Neural progenitor cell (in vitro differentiated cells): ENCODE measurements at regions not wholly inside any gene's neighbourhood (a gene's known extent, or its start where the extent isn't known, plus 50 kb on each side); places are given as distances from the start of the nearest gene placed in this dataset.

Source experiments
- DNase-seq: peaks from one replicate; pipeline ENCODE4 v3.0.0-alpha.2; 2016; ENCODE audit warnings: low spot score
- H2AFZ ChIP-seq: fragments of 200-600 bp; sonication (generic); replicated peaks from 2 replicates; pipeline ENCODE4 v1.6.1; 2016; ENCODE audit warnings: antibody characterized with exemption
- H3F3A ChIP-seq: fragments of 200-600 bp; sonication (generic); 2 replicates; pipeline ENCODE4 v1.6.1; 2016; ENCODE audit warnings: antibody characterized with exemption, low read depth
- H3K27ac ChIP-seq: fragments of 200-600 bp; sonication (generic); 2 replicates; pipeline ENCODE4 v1.5.1; 2016; ENCODE audit warnings: mild to moderate bottlenecking
- H3K27me3 ChIP-seq: fragments of 200-600 bp; sonication (generic); 2 replicates; pipeline ENCODE4 v1.6.1; 2016; ENCODE audit warnings: mild to moderate bottlenecking, moderate library complexity
- H3K36me3 ChIP-seq: fragments of 200-600 bp; sonication (generic); 2 replicates; pipeline ENCODE4 v1.5.1; 2016
- H3K4me1 ChIP-seq: fragments of 200-600 bp; sonication (generic); 2 replicates; pipeline ENCODE4 v1.6.1; 2016; ENCODE audit warnings: mixed run types
- H3K4me2 ChIP-seq: fragments of 200-600 bp; sonication (generic); 2 replicates; pipeline ENCODE4 v1.6.1; 2016
- H3K4me3 ChIP-seq: fragments of 200-600 bp; sonication (generic); 2 replicates; pipeline ENCODE4 v1.5.1; 2016
- H3K79me2 ChIP-seq: fragments of 200-600 bp; sonication (generic); 2 replicates; pipeline ENCODE4 v1.6.1; 2016; ENCODE audit warnings: low read depth
- H3K9ac ChIP-seq: fragments of 200-600 bp; sonication (generic); 2 replicates; pipeline ENCODE4 v1.6.1; 2016
- H3K9me3 ChIP-seq: fragments of 200-600 bp; sonication (generic); 2 replicates; pipeline ENCODE4 v1.5.1; 2016; ENCODE audit warnings: low read depth
- H4K20me1 ChIP-seq: fragments of 200-600 bp; sonication (generic); 2 replicates; pipeline ENCODE4 v1.6.1; 2016; ENCODE audit warnings: low read depth
- H3K27ac Mint-ChIP-seq: 3 replicates; pipeline ENCODE4 v1.8.0; 2021; ENCODE audit warnings: mixed read lengths
- H3K27me3 Mint-ChIP-seq: 2 replicates; pipeline ENCODE4 v1.8.0; 2022; ENCODE audit warnings: low read depth, mild to moderate bottlenecking, inconsistent platforms, moderate library complexity, mixed read lengths; ENCODE audit not compliant: insufficient read depth
- H3K36me3 Mint-ChIP-seq: 3 replicates; pipeline ENCODE4 v1.8.0; 2021; ENCODE audit warnings: mixed read lengths
- H3K4me1 Mint-ChIP-seq: 3 replicates; pipeline ENCODE4 v1.8.0; 2021; ENCODE audit warnings: mixed read lengths
- H3K4me3 Mint-ChIP-seq: 3 replicates; pipeline ENCODE4 v1.8.0; 2021; ENCODE audit warnings: mild to moderate bottlenecking, moderate library complexity, mixed read lengths
- H3K9me3 Mint-ChIP-seq: 3 replicates; pipeline ENCODE4 v1.8.0; 2020; ENCODE audit warnings: mixed read lengths
- CTCF ChIP-seq: fragments of 200-600 bp; sonication (generic); IDR thresholded peaks from 2 replicates; pipeline ENCODE4 v1.5.1; 2017; ENCODE audit warnings: antibody characterized with exemption, mild to moderate bottlenecking
- EZH2 ChIP-seq: fragments of 200-600 bp; sonication (generic); IDR thresholded peaks from 2 replicates; pipeline ENCODE4 v1.6.1; 2017; ENCODE audit warnings: antibody characterized with exemption, mild to moderate bottlenecking, moderate library complexity
- EZH2phosphoT487 ChIP-seq: fragments of 200-600 bp; sonication (generic); IDR thresholded peaks from 2 replicates; pipeline ENCODE4 v1.6.1; 2017; ENCODE audit warnings: antibody characterized with exemption

GRCh38 chr18:8904316-8904715 is 198.2 kb upstream of the NDUFV2 start:
- no peaks in the 10 kb centered on the region for H3K36me3 ChIP-seq
- no peaks in the 10 kb centered on the region for H3F3A ChIP-seq
- no peak for DNase-seq
- H3K9ac ChIP-seq: no peak overlapping the region
- H4K20me1 ChIP-seq: no peaks in the 10 kb centered on the region
- H3K27ac ChIP-seq: no peak overlapping the region
- no peaks in the 10 kb centered on the region for H3K79me2 ChIP-seq
- Mint-ChIP-seq H3K27ac (no peak overlapping the region), H3K4me3 (no peak overlapping the region), H3K27me3 (peaks cover 5% of the 10 kb centered on the region), H3K4me1 (peaks cover 19% of the 10 kb centered on the region), H3K9me3 (peaks cover 31% of the 10 kb centered on the region), H3K36me3 (peaks cover 3% of the 10 kb centered on the region)
- H3K4me3 ChIP-seq: no peak overlapping the region
- H3K4me2 ChIP-seq: no peak overlapping the region
- H3K27me3 ChIP-seq: no peaks in the 10 kb centered on the region
- no peaks in the 10 kb centered on the region for H3K9me3 ChIP-seq
- H2AFZ ChIP-seq: no peak overlapping the region
- TF ChIP-seq CTCF (no peak), EZH2phosphoT487 (no peak), EZH2 (no peak)
- H3K4me1 ChIP-seq: no peaks in the 10 kb centered on the region

GRCh38 chr18:8908792-8909510 is 193.5 kb upstream of the NDUFV2 start:
- no peak for DNase-seq
- H3K27me3 ChIP-seq: no peaks in the 10 kb centered on the region
- no peaks in the 10 kb centered on the region for H3K9me3 ChIP-seq
- peaks cover 25% of the 10 kb centered on the region for H3K9me3 Mint-ChIP-seq
- TF ChIP-seq EZH2phosphoT487: no peak
- TF ChIP-seq CTCF: no peak
- no peak for TF ChIP-seq EZH2
- H2AFZ ChIP-seq: no peak overlapping the region
- peaks cover 2% of the 10 kb centered on the region for H3K27me3 Mint-ChIP-seq
- no peaks in the 10 kb centered on the region for H3K36me3 ChIP-seq
- H3K27ac Mint-ChIP-seq: no peak overlapping the region
- H3K4me1 ChIP-seq: no peaks in the 10 kb centered on the region
- no peaks in the 10 kb centered on the region for H3K79me2 ChIP-seq
- H3K4me3 ChIP-seq: no peak overlapping the region
- H3K4me1 Mint-ChIP-seq: peaks cover 15% of the 10 kb centered on the region
- H3K4me3 Mint-ChIP-seq: no peak overlapping the region
- no peaks in the 10 kb centered on the region for H4K20me1 ChIP-seq
- H3K9ac ChIP-seq: no peak overlapping the region
- no peaks in the 10 kb centered on the region for H3F3A ChIP-seq
- no peak overlapping the region for H3K27ac ChIP-seq
- peaks cover 3% of the 10 kb centered on the region for H3K36me3 Mint-ChIP-seq
- H3K4me2 ChIP-seq: no peak overlapping the region

DNA sequence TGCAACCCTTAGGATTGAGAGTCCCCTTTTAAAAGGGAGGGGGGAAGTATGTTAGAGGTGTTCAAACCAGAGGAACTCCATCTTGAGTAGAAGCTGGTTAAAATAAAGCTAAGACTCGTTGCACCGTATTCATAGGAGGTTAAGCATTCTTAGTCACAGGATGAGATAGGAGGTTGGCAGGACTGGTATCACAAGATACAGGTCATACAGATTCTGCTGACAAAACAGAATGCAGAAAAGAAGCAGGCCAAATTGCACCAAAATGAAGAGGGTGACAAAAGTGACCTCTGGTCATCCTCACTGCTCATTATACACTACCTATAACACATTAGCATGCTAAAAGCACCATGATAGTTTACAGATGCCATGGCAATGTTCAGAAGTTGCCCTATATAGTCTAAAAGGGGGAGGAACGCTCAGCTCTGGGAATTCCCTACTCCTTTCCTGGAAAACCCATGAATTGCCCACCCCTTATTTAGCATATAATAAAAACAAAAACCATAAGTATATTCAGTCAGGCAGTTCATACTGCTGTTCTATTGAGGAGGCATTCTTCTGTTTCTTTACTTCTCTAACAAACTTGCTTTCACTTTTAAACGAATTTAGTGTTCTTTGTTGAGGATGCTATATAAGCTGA is 192.2 kb upstream of the NDUFV2 start:
- Histone ChIP-seq H3K36me3 (no peaks in the 10 kb centered on the region), H4K20me1 (no peaks in the 10 kb centered on the region), H3K4me2 (no peak overlapping the region), H3K27ac (no peak overlapping the region), H3K9ac (no peak overlapping the region), H3K79me2 (no peaks in the 10 kb centered on the region), H3K9me3 (no peaks in the 10 kb centered on the region), H3K4me1 (no peaks in the 10 kb centered on the region), H3K27me3 (no peaks in the 10 kb centered on the region), H2AFZ (no peak overlapping the region), H3F3A (no peaks in the 10 kb centered on the region), H3K4me3 (no peak overlapping the region)
- Mint-ChIP-seq H3K4me1 (peaks cover 15% of the 10 kb centered on the region), H3K27me3 (peaks cover 2% of the 10 kb centered on the region), H3K27ac (no peak overlapping the region), H3K9me3 (peaks cover 21% of the 10 kb centered on the region), H3K36me3 (peaks cover 4% of the 10 kb centered on the region), H3K4me3 (no peak overlapping the region)
- no peak for DNase-seq
- TF ChIP-seq EZH2phosphoT487 (no peak), EZH2 (no peak), CTCF (no peak)
